ENCODE measurements at regions not wholly inside any gene's neighbourhood (a gene's known extent, or its start where the extent isn't known, plus 50 kb on each side); places are given as distances from the start of the nearest gene placed in this dataset.

- TF ChIP-seq REST (IDR thresholded peaks at IDR 0.05; ENCODE audit: unreplicated experiment): no peak
- TF ChIP-seq EZH2 (IDR thresholded peaks at IDR 0.05; ENCODE audit: low read depth, unreplicated experiment): no peak
Observed at GRCh38 chr2:40034801-40035200, 255.7 kb upstream of the THUMPD2 start.

Measured in GM23338 (cell line).